HG03439 (cell line): ENCODE measurements at regions not wholly inside any gene's neighbourhood (a gene's known extent, or its start where the extent isn't known, plus 50 kb on each side); places are given as distances from the start of the nearest gene placed in this dataset.

ENCODE experiments used
- ATAC-seq: cut with Tn5 transposase; IDR thresholded peaks from one replicate; pipeline ENCODE4 v1.9.1; 2021; ENCODE audit warnings: mild to moderate bottlenecking, moderate library complexity; ENCODE audit not compliant: unreplicated experiment

DNA sequence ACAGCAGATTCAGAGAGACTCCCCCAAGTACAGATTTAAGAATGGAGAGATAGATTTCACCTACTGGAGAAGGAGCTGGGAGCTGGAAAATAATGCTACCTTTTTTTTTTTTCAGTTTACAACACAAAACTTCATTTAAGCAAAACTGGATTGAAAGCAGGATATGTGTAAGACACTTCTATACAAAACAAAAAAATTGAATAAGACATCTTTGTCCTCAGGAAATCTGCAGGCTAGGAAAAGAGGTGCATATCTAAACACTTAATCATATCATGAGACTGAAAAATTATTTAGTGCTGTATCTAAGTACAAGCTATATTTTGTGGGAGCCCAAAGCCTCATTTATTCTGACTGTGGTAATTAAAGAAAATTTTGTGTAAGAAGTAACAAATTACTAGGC is 516.1 kb downstream of the ZIC1 start:
- no peak for ATAC-seq

GRCh38 chr3:147930232-147930807 is 521.2 kb downstream of the ZIC1 start:
- ATAC-seq: no peak

DNA sequence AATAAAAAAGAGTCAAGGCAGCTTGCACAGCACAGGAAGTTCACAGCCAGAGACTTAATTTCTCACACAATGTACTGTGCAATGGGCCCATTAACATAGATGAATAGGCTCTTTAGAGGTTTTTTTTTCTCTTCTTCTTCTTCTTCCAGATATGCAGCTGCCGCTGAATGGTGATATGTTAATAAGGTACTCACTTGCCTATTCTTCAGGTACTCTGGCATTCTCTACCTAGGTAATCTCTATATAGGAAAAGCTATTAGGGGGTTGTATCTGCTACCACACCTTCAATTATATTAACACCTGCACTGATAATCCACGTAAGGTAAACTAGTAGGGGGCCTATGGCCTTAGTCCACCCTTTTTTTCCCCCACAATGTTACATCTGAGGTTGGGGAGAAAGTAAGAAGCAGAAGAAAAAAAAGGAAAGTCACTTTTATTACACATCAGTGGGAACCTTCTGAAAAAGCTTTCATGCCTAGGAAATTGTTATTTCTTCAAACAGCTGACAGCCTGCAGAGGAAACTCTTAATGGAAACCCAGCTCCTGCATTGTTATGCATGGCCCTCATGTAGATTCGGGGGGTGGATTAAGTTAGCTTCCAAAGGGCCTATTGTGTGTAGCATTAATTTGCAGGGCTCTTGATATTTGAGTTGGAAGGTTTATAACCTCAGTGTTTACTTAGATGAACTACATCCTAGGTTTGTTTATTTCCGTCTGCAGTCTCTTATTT is 525.5 kb downstream of the ZIC1 start:
- no peak for ATAC-seq

DNA sequence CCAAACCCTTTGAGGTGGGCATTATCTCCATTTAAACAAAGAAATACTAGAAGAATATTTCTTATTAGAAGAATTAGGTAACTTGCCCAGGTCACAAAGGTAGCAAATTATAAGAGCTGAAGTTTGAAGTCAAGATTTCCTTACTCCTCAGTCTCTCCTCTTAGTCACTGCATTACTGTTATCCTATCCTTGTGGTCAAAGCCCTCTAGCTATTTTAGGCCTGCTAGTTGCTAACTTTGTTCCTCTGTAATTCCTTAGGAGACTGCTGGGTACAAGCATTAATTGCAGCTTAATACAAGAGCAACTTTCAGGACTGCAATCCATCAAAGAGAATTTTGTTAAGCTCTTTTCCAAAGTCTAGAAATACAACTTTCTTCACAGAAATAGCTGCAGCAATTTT is 528.2 kb downstream of the ZIC1 start:
- no peak for ATAC-seq

GRCh38 chr3:147937891-147938290 is 528.7 kb downstream of the ZIC1 start:
- no peak for ATAC-seq

GRCh38 chr3:147939425-147939824 is 530.3 kb downstream of the ZIC1 start:
- no peak for ATAC-seq

DNA sequence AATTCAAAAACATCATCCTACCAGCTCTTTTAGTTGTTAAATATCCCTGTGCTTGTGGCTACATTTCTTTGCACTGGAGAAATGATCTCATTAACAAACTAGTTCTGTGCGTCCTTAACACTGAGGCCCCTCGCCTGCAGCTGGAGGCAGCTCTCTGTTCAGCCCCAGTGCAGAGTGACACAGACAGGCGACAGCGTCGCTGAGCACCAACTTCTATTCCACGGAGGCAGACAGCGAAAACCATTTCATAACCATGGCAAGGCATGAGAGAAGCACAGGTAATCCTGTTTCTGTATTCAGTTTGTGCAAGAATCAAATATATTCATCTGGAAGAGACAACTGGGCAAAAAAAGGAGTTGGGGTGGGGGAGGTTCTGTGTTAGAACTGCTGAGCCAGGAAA is 530.7 kb downstream of the ZIC1 start:
- no peak for ATAC-seq

- ATAC-seq: no peak
These were observed 531.4 kb downstream of the ZIC1 start for GRCh38 chr3:147940405-147941193.

GRCh38 chr3:147941969-147942368 is 532.8 kb downstream of the ZIC1 start:
- no peak for ATAC-seq

DNA sequence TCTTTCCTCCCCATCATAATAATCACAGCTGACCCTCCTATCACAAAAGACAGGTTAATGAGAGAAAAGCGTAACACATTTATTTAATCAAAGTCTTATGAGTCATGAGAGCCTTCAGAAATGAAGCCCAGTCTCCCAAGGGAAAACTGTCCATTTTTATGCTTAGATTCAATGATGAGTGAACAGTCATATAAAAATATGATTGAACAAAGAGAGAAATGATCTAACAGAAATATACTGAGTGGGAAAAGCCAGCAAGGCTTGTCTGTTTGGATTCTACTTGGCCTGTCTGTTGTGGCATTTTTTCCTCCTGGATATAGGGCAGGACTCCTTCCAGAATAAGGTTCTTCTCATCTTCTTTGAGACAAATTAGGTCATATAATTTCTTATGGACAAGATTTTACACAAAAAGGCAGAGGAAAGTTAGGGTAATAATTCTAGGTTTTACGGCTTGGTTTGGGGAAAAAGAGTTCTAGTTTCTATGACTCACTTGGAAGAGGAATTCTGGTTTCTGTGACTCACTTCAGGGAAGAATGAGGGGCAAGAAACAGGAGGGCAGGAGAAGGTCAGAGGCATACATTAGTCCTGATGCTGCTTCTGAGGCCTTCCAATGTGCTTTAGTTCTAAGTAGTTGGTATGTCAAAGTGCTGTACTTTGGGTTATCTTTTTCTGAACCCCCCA is 534.2 kb downstream of the ZIC1 start:
- ATAC-seq: no peak

DNA sequence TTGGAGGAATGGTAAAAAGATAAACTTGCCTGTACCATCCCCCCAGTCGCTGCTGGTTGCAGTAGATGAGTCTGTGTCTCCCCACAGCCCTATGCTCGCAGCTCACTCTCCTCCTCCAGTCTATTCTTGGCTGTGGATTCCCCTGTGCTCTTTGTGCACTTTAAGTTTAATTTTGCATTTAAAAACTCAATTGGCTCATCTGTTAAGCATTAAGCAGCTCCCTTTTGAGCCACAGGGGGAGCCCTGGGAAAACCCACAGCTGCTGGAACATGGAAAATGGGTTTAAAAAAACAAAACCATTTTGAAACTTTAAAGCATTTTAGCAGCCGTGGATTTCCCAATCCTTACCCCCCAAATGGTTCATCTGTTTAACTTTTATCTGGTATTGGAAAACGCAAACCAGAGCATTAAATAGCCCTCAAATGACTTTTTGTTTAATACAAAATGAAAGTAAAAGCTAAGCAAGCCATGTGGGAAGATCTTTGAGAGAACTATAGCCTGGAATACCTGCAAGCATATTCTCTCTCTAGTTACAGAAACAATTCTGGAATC is 536.9 kb downstream of the ZIC1 start:
- ATAC-seq: no peak

DNA sequence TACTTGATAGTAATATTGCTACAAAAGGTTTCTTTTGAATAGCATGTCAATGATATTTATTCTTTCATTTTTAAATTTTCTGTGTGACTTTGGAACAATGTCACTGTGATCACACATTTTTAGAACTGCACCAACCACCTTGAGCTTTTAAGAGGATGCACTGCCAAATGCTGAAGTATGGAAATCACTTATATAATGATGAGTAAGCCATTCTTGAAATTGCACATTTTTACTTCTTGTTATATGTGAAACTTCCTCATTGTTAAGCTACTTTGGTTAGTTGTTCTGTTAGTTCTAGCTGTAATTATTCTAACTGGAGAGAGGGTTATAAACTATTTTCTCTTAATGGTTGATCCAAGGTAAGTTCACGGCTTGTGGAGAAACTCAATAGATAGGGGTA is 547.5 kb downstream of the ZIC1 start:
- no peak for ATAC-seq

DNA sequence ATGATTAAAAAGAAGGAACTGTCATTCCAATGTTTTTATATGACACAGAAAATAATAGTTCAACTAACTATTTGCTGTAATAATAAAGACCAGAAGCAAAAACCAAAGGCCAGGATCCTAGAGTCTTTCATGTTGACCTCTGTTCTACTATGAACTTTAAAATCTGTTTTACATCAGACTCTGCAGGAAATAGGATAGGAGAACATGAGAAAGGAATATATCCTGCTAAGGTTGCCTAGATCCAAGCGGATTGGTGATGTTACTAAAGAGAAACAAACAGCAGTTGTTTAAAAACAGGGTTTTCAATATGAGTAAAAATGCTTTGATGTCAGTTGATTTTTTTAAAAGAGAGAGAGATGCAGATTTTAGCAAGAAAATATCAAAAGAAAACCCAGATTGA is 549.6 kb downstream of the ZIC1 start:
- ATAC-seq: no peak

- ATAC-seq: no peak
These were observed 551.6 kb downstream of the ZIC1 start for GRCh38 chr3:147960786-147961185.

- no peak for ATAC-seq
These were observed 553.4 kb downstream of the ZIC1 start for GRCh38 chr3:147962408-147963164.

DNA sequence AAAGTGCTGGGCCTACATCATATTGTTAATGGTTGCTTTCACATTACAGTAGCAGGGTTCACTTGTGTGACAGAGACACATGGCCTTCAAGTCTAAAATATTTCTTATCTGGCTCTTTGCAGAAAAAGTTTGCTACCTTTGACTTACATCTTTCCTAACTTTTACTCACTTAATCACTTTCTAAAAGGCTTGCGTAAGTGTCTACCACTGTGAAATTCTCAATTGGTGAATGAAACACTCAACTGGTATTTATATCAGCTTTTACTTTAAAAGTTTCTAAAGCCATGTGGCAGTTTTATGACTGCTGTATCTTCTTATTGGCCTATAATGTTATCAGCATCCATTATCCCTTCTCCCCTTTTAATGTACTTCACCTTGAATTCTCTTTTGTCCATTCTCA is 554.5 kb downstream of the ZIC1 start:
- no peak for ATAC-seq

DNA sequence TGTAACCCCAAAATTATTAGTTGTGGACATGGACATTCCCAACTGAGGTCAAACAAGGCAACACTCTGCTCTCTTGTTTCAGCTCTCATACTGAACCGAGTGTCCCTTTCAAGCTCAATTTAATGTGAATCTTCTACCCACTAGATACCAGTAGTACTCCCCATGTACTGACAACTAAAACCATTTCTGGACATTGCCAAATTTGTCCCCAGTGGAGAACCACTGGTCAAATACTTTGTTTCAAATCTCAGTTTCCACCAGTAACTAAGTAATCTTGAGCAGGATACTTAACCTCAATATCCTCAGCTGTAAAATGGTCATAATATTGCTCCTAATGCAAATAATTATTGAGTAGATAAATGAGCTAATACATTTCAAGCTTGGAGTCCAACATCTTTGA is 566.0 kb downstream of the ZIC1 start:
- ATAC-seq: no peak

- no peak for ATAC-seq
These were observed 567.8 kb downstream of the ZIC1 start for GRCh38 chr3:147977001-147977400.

- no peak for ATAC-seq
These were observed 578.4 kb downstream of the ZIC1 start for GRCh38 chr3:147987549-147987948.

- no peak for ATAC-seq
These were observed 580.2 kb downstream of the ZIC1 start for GRCh38 chr3:147989344-147989743.
